Erythroblast (primary cell): ENCODE measurements at regions not wholly inside any gene's neighbourhood (a gene's known extent, or its start where the extent isn't known, plus 50 kb on each side); places are given as distances from the start of the nearest gene placed in this dataset.

ENCODE experiments used
- DNase-seq, 2 experiments: peaks; one replicate each; lab custom pipeline; 2025; lab: John Stamatoyannopoulos, UW
- GATA1 ChIP-seq: IDR thresholded peaks from 2 replicates; pipeline ENCODE4 v1.6.1; 2011; ENCODE audit warnings: low read depth, mild to moderate bottlenecking, control low read depth, low read length, moderate library complexity
- POLR2A ChIP-seq: IDR thresholded peaks from 2 replicates; pipeline ENCODE4 v1.6.1; 2011; ENCODE audit warnings: mild to moderate bottlenecking, low read length

- TF ChIP-seq GATA1 (no peak), POLR2A (no peak)
- no peak for DNase-seq
Observed at GRCh38 chr10:4107285-4107851, 322.4 kb upstream of the KLF6 start.

- TF ChIP-seq POLR2A, result no peak
- TF ChIP-seq GATA1, result no peak
- no peak for DNase-seq
Observed at GRCh38 chr10:4103603-4104002, 318.6 kb upstream of the KLF6 start.

GRCh38 chr10:4102802-4103344, 317.9 kb upstream of the KLF6 start:
- DNase-seq, result no peak
- TF ChIP-seq POLR2A (no peak), GATA1 (no peak)

- DNase-seq, result no peak
- TF ChIP-seq POLR2A (no peak), GATA1 (no peak)
Observed at GRCh38 chr10:4101918-4102654, 317.1 kb upstream of the KLF6 start.

GRCh38 chr10:4100380-4100779, 315.4 kb upstream of the KLF6 start:
- TF ChIP-seq GATA1, result no peak
- TF ChIP-seq POLR2A, result no peak
- DNase-seq, result no peak

- TF ChIP-seq POLR2A, result no peak
- no peak for TF ChIP-seq GATA1
- DNase-seq, result no peak
Observed at GRCh38 chr10:4099202-4099601, 314.2 kb upstream of the KLF6 start.

GRCh38 chr10:4095166-4095917, 310.3 kb upstream of the KLF6 start:
- no peak for DNase-seq
- TF ChIP-seq POLR2A (no peak), GATA1 (no peak)

- TF ChIP-seq POLR2A (no peak), GATA1 (no peak)
Observed at GRCh38 chr10:4094751-4095150, 309.7 kb upstream of the KLF6 start.

GRCh38 chr10:4093438-4093837, 308.4 kb upstream of the KLF6 start:
- DNase-seq, result no peak
- TF ChIP-seq POLR2A (no peak), GATA1 (no peak)

More at GRCh38 chr10:4094751-4095150, 309.7 kb upstream of the KLF6 start:
- DNase-seq, result no peak

- DNase-seq, result no peak
- no peak for TF ChIP-seq POLR2A
- TF ChIP-seq GATA1, result no peak
Observed at GRCh38 chr10:4088354-4089066, 303.5 kb upstream of the KLF6 start.

GRCh38 chr10:4086131-4086898, 301.3 kb upstream of the KLF6 start:
- DNase-seq, result no peak
- TF ChIP-seq GATA1, result no peak

GRCh38 chr10:4083509-4084003, 298.5 kb upstream of the KLF6 start:
- TF ChIP-seq GATA1 (no peak), POLR2A (no peak)
- no peak for DNase-seq
